A549 (cell line): ENCODE measurements at regions not wholly inside any gene's neighbourhood (a gene's known extent, or its start where the extent isn't known, plus 50 kb on each side); places are given as distances from the start of the nearest gene placed in this dataset.

ENCODE experiments used
- CBX2 ChIP-seq: fragments of 200-600 bp; sonication (generic); IDR thresholded peaks from 2 replicates; pipeline ENCODE4 v1.6.1; 2016; ENCODE audit warnings: low read depth, mild to moderate bottlenecking, borderline replicate concordance
- CTCF ChIP-seq: fragments of >200 bp; sonication (Bioruptor Twin); formaldehyde crosslinking; IDR thresholded peaks from 3 replicates; pipeline ENCODE4 v1.5.1; 2016
- EP300 ChIP-seq, 2 experiments: fragments of >200 bp; sonication (Bioruptor Twin); formaldehyde crosslinking; IDR thresholded peaks; 2 replicates in 1 of 2; 3 replicates in 1 of 2; pipeline ENCODE4 v1.6.1; 2016 to 2017
- ESRRA ChIP-seq: fragments of 150-350 bp; IDR thresholded peaks from 2 replicates; pipeline ENCODE4 v1.6.1; 2014; ENCODE audit warnings: mild to moderate bottlenecking, low read length, borderline replicate concordance
- HOXA7 ChIP-seq: fragments of 250-450 bp; sonication (Bioruptor Pico); IDR thresholded peaks from 2 replicates; pipeline ENCODE4 v1.5.0; 2020; ENCODE audit warnings: mild to moderate bottlenecking, moderate library complexity
- JUN ChIP-seq, 2 experiments: fragments of >200 bp; sonication (Bioruptor Twin); formaldehyde crosslinking; IDR thresholded peaks; 2 replicates in 1 of 2; 3 replicates in 1 of 2; pipeline ENCODE4 v1.6.1; 2016 to 2017
- MAX ChIP-seq: IDR thresholded peaks from 2 replicates; pipeline ENCODE4 v1.6.1; 2012
- POLR2A ChIP-seq: IDR thresholded peaks from 2 replicates; pipeline ENCODE4 v1.6.1; 2012; ENCODE audit warnings: mild to moderate bottlenecking, low read length
- REST ChIP-seq: fragments of 200-600 bp; sonication (generic); IDR thresholded peaks from 2 replicates; pipeline ENCODE4 v1.6.1; 2016; ENCODE audit warnings: antibody characterized with exemption, mild to moderate bottlenecking, moderate library complexity

- TF ChIP-seq HOXA7 (no peak), CTCF (no peak), CBX2 (no peak), MAX (no peak), EP300 (IDR thresholded peaks at IDR 0.05) (no peak), ESRRA (no peak), REST (no peak), JUN (IDR thresholded peaks at IDR 0.05) (no peak), POLR2A (no peak)
Observed at GRCh38 chr2:222025881-222026271, 272.9 kb downstream of the PAX3 start.
